Bronchial epithelial cell (primary cell): ENCODE measurements at regions not wholly inside any gene's neighbourhood (a gene's known extent, or its start where the extent isn't known, plus 50 kb on each side); places are given as distances from the start of the nearest gene placed in this dataset.
A peak's percentile ranks its signal among the peaks of the same experiment; 100 is the strongest.

Source experiments
- DNase-seq: peaks from one replicate; pipeline ENCODE4 v3.0.0-alpha.2; 2010; ENCODE audit warnings: low read depth
- FAIRE-seq: peaks from 2 replicates; lab custom pipeline; 2011; peaks lifted over from hg19 to GRCh38; lab: Jason Lieb, UNC
- H3K27me3 ChIP-seq: 2 replicates; pipeline ENCODE4 v1.5.1; 2011; ENCODE audit warnings: low read length; ENCODE audit not compliant: control insufficient read depth, insufficient read depth
- H3K36me3 ChIP-seq: 2 replicates; pipeline ENCODE4 v1.5.1; 2011; ENCODE audit warnings: low read length; ENCODE audit not compliant: control insufficient read depth, insufficient read depth
- H3K4me3 ChIP-seq: 2 replicates; pipeline ENCODE4 v1.5.1; 2011; ENCODE audit warnings: mild to moderate bottlenecking, low read depth, low read length, control low read depth
- CTCF ChIP-seq: IDR thresholded peaks from 2 replicates; pipeline ENCODE4 v1.5.1; 2011; ENCODE audit warnings: mild to moderate bottlenecking, moderate library complexity, low read length, control low read depth, inconsistent platforms; ENCODE audit not compliant: insufficient read depth, severe bottlenecking

- DNase-seq (no peak), FAIRE-seq (no peak)
- Histone ChIP-seq H3K36me3 (no peaks in the 10 kb centered on the region), H3K4me3 (no peak overlapping the region), H3K27me3 (no peaks in the 10 kb centered on the region)
- TF ChIP-seq CTCF: no peak
These were observed 451.1 kb upstream of the NETO1 start for GRCh38 chr18:73318739-73319479.

GRCh38 chr18:73316513-73316912 is 448.7 kb upstream of the NETO1 start:
- no peaks in the 10 kb centered on the region for H3K27me3 ChIP-seq
- no peaks in the 10 kb centered on the region for H3K36me3 ChIP-seq
- no peak for TF ChIP-seq CTCF
- peak; percentile 69 for DNase-seq
- H3K4me3 ChIP-seq: no peak overlapping the region
- no peak for FAIRE-seq

- no peaks in the 10 kb centered on the region for H3K27me3 ChIP-seq
- FAIRE-seq: no peak
- no peak for TF ChIP-seq CTCF
- DNase-seq: no peak
- no peaks in the 10 kb centered on the region for H3K36me3 ChIP-seq
- H3K4me3 ChIP-seq: no peak overlapping the region
These were observed 447.6 kb upstream of the NETO1 start for GRCh38 chr18:73315381-73315780.

GRCh38 chr18:73313476-73313875 is 445.7 kb upstream of the NETO1 start:
- TF ChIP-seq CTCF: no peak
- FAIRE-seq: no peak

GRCh38 chr18:73296686-73297085 is 428.9 kb upstream of the NETO1 start:
- DNase-seq: peak; percentile 39
- Histone ChIP-seq H3K27me3 (no peaks in the 10 kb centered on the region), H3K4me3 (no peak overlapping the region), H3K36me3 (no peaks in the 10 kb centered on the region)
- no peak for FAIRE-seq
- no peak for TF ChIP-seq CTCF

More at GRCh38 chr18:73313476-73313875, 445.7 kb upstream of the NETO1 start:
- Histone ChIP-seq H3K4me3 (no peak overlapping the region), H3K36me3 (no peaks in the 10 kb centered on the region), H3K27me3 (no peaks in the 10 kb centered on the region)
- no peak for DNase-seq

GRCh38 chr18:73292156-73292555 is 424.4 kb upstream of the NETO1 start:
- no peak for FAIRE-seq
- TF ChIP-seq CTCF: no peak
- DNase-seq: no peak

More at GRCh38 chr18:73292156-73292555, 424.4 kb upstream of the NETO1 start:
- no peaks in the 10 kb centered on the region for H3K36me3 ChIP-seq
- no peaks in the 10 kb centered on the region for H3K27me3 ChIP-seq
- H3K4me3 ChIP-seq: no peak overlapping the region
